ENCODE measurements at regions not wholly inside any gene's neighbourhood (a gene's known extent, or its start where the extent isn't known, plus 50 kb on each side); places are given as distances from the start of the nearest gene placed in this dataset.
"Not testable (repeated sequence)": the region's sequence is repeated elsewhere in the genome, so short reads cannot be mapped to it uniquely, and the experiment has no call there.

- no peak for DNase-seq
These were observed 80.4 kb upstream of the ZCCHC2 start for GRCh38 chr18:62442391-62442790.

- DNase-seq = no peak
These were observed 77.4 kb upstream of the ZCCHC2 start for GRCh38 chr18:62445386-62445917.

- no peak for DNase-seq
These were observed 76.3 kb upstream of the ZCCHC2 start for GRCh38 chr18:62446511-62446910.

- DNase-seq = no peak
These were observed 75.2 kb upstream of the ZCCHC2 start for GRCh38 chr18:62447652-62448051.

- DNase-seq = no peak
These were observed 74.4 kb upstream of the ZCCHC2 start for GRCh38 chr18:62448426-62448825.

- no peak for DNase-seq
These were observed 73.2 kb upstream of the ZCCHC2 start for GRCh38 chr18:62449490-62450104.

GRCh38 chr18:62450175-62450545 lies 72.7 kb upstream of the ZCCHC2 start:
- no peak for DNase-seq

- peak; percentile 97 for DNase-seq
These were observed 72.0 kb upstream of the ZCCHC2 start for GRCh38 chr18:62450546-62451410.

- no peak for DNase-seq
These were observed 70.5 kb upstream of the ZCCHC2 start for GRCh38 chr18:62452280-62452831.

- DNase-seq = no peak
These were observed 69.0 kb upstream of the ZCCHC2 start for GRCh38 chr18:62453864-62454263.

GRCh38 chr18:62454527-62454926 lies 68.3 kb upstream of the ZCCHC2 start:
- no peak for DNase-seq

GRCh38 chr18:62455222-62455621 lies 67.6 kb upstream of the ZCCHC2 start:
- DNase-seq = no peak

- no peak for DNase-seq
These were observed 64.9 kb upstream of the ZCCHC2 start for GRCh38 chr18:62457877-62458276.

- DNase-seq = peak in 1 of 2 experiments; percentile 1
These were observed 64.5 kb upstream of the ZCCHC2 start for GRCh38 chr18:62458346-62458745.

GRCh38 chr18:62458868-62459716 lies 63.7 kb upstream of the ZCCHC2 start:
- DNase-seq = peak; percentile 12 to 43

- no peak for DNase-seq
These were observed 61.9 kb upstream of the ZCCHC2 start for GRCh38 chr18:62460851-62461300.

- no peak for DNase-seq
These were observed 61.2 kb upstream of the ZCCHC2 start for GRCh38 chr18:62461591-62461990.

- no peak for DNase-seq
These were observed 58.6 kb upstream of the ZCCHC2 start for GRCh38 chr18:62464266-62464665.

- not testable (repeated sequence) for DNase-seq
These were observed 53.7 kb upstream of the ZCCHC2 start for GRCh38 chr18:62469131-62469530.

Measured in NCI-H524 (cell line).